Choroid plexus epithelial cell (primary cell): ENCODE measurements at regions not wholly inside any gene's neighbourhood (a gene's known extent, or its start where the extent isn't known, plus 50 kb on each side); places are given as distances from the start of the nearest gene placed in this dataset.

Source experiments
- DNase-seq: peaks from one replicate; pipeline ENCODE4 v3.0.0-alpha.2; 2010; ENCODE audit warnings: low read depth
- H3K4me3 ChIP-seq: 2 replicates; pipeline ENCODE4 v1.5.1; 2011; ENCODE audit warnings: low read depth, mild to moderate bottlenecking, control low read depth, low read length, moderate library complexity
- CTCF ChIP-seq: conservative IDR thresholded peaks from 2 replicates; pipeline ENCODE4 v1.5.1; 2011; ENCODE audit warnings: low read depth, mild to moderate bottlenecking, control low read depth, inconsistent platforms, low read length, moderate library complexity

DNA sequence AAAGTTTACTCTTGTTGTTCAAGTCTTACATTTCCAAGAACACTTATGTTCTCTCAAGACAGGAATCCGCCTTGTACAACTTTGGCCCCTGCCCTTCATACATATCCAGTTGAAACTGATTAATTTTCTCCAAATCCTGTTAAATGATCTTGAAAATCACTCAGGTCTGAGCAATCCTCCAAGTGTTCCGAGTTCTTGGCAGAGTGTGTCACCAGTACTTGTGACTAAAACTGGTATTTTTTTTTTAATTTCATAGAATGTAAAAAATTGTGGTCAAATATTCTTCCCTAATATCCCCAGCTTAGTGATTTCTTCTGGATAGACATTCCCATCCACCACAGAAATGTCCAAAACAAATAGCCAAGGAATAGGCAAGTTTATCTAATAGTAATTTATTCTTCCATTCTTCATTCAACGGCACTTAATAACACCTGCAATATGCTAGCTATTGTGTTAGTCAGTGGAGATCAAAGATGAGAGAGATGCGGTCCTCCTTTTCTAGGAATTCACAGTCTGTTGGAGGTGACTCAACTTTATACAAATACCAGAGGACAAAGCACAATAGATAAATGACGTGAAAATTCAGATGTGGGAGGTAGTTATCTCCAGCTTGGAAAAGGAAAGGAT, 71.4 kb downstream of the DIRAS3 start:
- DNase-seq = peak; percentile 41
- no peak for TF ChIP-seq CTCF
- no peak overlapping the region for H3K4me3 ChIP-seq

DNA sequence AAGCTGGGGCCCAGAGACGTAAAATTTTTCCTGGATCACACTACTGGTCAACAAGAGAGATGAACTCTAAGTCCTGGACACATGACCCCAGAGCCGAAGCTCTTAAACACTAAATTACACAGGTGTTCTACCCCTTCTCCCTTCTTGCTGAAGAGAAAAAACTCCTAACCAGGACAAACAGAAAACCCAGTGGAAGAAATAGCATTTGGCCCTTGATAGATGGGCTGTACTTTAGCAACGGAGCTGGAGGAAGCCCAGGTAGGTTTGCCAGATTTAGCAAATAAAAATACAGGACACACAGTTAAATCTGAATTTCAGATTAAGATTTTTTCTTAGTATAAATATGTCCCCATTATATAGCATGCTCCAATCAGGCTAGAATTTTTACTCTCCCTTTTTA, 72.7 kb downstream of the DIRAS3 start:
- no peak overlapping the region for H3K4me3 ChIP-seq
- no peak for TF ChIP-seq CTCF
- DNase-seq = no peak

- DNase-seq = peak; percentile 49
- TF ChIP-seq CTCF = no peak
- H3K4me3 ChIP-seq = no peak overlapping the region
These were observed 77.4 kb downstream of the DIRAS3 start for GRCh38 chr1:67973051-67973450.

GRCh38 chr1:67970088-67970487, 80.3 kb downstream of the DIRAS3 start:
- no peak for TF ChIP-seq CTCF
- no peak overlapping the region for H3K4me3 ChIP-seq
- DNase-seq = peak; percentile 69

DNA sequence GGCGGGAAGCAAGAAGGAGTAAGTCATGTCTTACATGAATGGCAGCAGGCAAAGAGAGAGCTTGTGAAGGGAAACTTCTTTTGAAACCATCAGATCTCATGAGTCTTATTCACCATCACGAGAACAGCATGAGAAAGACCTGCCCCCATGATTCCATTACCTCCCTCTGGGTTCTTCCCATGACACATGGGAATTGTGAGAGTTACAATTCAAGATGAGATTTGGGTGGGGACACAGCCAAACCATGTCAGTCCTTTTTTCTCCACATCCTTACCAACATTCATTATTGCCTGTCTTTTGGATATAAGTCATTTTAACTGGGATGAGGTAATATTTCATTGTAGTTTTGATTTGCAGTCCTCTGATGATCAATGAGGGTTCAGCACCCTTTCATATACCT, 81.0 kb downstream of the DIRAS3 start:
- no peak for DNase-seq

GRCh38 chr1:67966666-67967009, 83.8 kb downstream of the DIRAS3 start:
- no peak for TF ChIP-seq CTCF
- H3K4me3 ChIP-seq = no peak overlapping the region
- DNase-seq = no peak

More for the DNA sequence above, 81.0 kb downstream of the DIRAS3 start:
- no peak for TF ChIP-seq CTCF
- no peak overlapping the region for H3K4me3 ChIP-seq

DNA sequence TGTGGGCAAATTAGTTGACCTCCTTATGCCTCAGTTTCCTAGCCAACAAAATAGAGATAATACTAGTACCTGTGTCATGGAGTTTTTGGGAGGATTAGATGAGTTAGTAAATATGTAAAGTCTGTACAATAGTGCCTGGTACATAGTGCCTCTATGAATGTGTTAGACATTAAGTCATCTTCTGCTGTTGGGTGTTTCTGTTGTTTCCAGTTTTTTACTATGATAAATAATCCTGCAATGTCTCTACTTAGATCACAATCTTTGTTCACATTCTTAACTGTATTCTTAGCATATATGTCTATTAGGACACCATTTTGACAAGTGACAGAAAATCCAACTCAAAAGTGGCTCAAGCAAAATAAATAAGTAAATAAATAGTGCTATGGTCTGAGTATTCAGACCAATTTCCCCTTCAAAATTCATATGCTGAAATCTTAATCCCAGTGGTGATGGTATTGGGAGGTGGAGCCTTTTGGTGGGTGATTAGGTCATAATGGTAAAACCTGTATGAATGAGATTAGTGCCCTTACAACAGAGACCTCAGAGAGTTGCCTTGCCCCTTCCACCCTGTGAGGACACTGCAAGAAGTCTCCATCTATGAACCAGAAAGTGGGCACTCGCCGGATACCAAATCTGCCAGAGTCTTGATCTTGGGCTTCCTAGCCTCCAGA, 84.3 kb downstream of the DIRAS3 start:
- DNase-seq = no peak
- no peak overlapping the region for H3K4me3 ChIP-seq
- TF ChIP-seq CTCF = no peak
